ENCODE measurements at regions not wholly inside any gene's neighbourhood (a gene's known extent, or its start where the extent isn't known, plus 50 kb on each side); places are given as distances from the start of the nearest gene placed in this dataset.

DNA sequence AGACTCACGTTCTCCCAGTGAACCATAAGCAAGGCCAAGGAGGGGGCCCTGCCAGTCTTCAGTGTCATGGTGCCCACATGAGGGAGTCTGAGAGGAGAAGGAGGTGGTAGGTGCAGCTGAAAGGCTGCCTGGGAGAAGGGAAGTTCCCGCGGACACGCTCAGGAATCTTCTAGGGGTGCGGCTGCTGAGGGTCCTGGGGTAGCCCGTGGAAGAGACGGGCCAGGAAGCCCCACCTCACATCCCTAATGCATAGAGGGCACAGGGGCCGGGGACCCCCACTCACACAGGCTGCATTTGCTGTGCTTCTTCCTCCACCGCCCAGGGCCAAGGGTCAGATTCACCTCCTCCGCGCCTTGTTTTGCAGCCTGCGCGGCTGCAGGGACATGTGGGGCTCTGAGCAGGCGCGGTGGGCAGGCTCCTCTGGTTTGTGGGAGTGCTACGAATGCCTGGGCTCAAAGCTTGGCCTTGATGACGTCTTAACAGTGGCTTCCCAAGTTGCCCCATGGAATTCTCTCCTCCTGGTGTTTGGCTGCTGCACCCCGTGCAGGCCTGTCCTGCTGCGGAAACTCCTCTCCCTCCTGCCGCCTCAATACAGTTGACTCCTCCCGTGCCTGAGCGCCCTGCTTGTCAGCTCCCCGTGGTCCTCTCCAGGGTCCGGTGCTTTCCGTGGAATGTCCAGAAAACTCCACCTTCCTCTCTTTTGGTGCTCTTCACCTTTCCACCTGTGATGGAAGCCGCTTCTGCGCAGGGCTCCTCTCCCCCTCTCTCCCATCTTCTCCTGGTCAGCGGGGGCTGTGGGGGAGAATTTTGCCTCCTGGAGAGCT lies 95.7 kb downstream of the VAPA start:
- no peaks in the 10 kb centered on the region for H3K36me3 Mint-ChIP-seq (ENCODE audit: insufficient read depth, unreplicated experiment)
- DNase-seq (ENCODE audit: unreplicated experiment): no peak
- intact Hi-C loops (cut with micrococcal nuclease): no loop called here
- H3K9me3 Mint-ChIP-seq (ENCODE audit: unreplicated experiment): no peaks in the 10 kb centered on the region
- H3K4me1 Mint-ChIP-seq (ENCODE audit: insufficient read depth, unreplicated experiment): no peaks in the 10 kb centered on the region
- BruUV-seq (replicated peaks): no TSS peak
- H3K4me3 Mint-ChIP-seq (ENCODE audit: unreplicated experiment): no peak overlapping the region
- TF ChIP-seq, protein P1, sequence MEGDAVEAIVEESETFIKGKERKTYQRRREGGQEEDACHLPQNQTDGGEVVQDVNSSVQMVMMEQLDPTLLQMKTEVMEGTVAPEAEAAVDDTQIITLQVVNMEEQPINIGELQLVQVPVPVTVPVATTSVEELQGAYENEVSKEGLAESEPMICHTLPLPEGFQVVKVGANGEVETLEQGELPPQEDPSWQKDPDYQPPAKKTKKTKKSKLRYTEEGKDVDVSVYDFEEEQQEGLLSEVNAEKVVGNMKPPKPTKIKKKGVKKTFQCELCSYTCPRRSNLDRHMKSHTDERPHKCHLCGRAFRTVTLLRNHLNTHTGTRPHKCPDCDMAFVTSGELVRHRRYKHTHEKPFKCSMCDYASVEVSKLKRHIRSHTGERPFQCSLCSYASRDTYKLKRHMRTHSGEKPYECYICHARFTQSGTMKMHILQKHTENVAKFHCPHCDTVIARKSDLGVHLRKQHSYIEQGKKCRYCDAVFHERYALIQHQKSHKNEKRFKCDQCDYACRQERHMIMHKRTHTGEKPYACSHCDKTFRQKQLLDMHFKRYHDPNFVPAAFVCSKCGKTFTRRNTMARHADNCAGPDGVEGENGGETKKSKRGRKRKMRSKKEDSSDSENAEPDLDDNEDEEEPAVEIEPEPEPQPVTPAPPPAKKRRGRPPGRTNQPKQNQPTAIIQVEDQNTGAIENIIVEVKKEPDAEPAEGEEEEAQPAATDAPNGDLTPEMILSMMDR (IDR thresholded peaks at IDR 0.05; ENCODE audit: unreplicated experiment): no peak
- H3K27me3 Mint-ChIP-seq (ENCODE audit: insufficient read depth, unreplicated experiment): no peaks in the 10 kb centered on the region
- ChIA-PET CTCF (interaction anchor here (0.6 to 3.1 kb wide), 5 partner anchors 27 to 511 kb away, joined by 3 to 17 read pairs (median 3); no protein-coding TSS in a partner anchor), POLR2A (interaction anchor here (0.9 kb wide), 1 partner anchor 12 kb away, joined by 3 read pairs; no protein-coding TSS in a partner anchor)
- H3K27ac Mint-ChIP-seq (ENCODE audit: low read depth, unreplicated experiment): no peak overlapping the region

DNA sequence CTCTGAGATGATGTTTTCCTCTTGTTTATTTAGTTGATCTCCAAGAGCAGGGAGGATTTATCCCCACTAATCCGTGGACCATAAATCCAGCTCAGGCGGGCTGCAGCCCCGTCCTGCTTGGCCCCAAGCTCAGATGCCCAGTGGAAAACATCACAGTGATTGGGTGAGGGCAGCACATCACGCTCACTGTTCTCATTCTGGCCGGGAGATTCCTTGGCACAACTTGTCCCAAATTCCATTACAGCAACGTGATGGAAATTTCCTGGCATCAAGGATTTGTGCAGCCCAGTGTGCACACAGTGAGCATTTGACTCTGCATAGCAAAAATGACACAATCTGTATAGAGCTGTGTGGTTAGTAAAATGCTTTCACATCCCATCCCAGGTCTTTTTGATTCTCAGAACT lies 96.8 kb downstream of the VAPA start:
- TF ChIP-seq, protein P1 (IDR thresholded peaks at IDR 0.05; ENCODE audit: unreplicated experiment): no peak
- ChIA-PET CTCF (interaction anchor here (1.6 to 3.1 kb wide), 2 partner anchors 508 to 510 kb away, joined by 5 to 17 read pairs; no protein-coding TSS in a partner anchor), POLR2A (no interaction called here)
- no TSS peak for BruUV-seq (replicated peaks)
- H3K9me3 Mint-ChIP-seq (ENCODE audit: unreplicated experiment): no peaks in the 10 kb centered on the region
- intact Hi-C loops (cut with micrococcal nuclease): no loop called here
- H3K36me3 Mint-ChIP-seq (ENCODE audit: insufficient read depth, unreplicated experiment): no peaks in the 10 kb centered on the region
- no peaks in the 10 kb centered on the region for H3K27me3 Mint-ChIP-seq (ENCODE audit: insufficient read depth, unreplicated experiment)
- peaks cover 7% of the 10 kb centered on the region for H3K4me1 Mint-ChIP-seq (ENCODE audit: insufficient read depth, unreplicated experiment)
- peak; percentile 67 for DNase-seq (ENCODE audit: unreplicated experiment)
- H3K4me3 Mint-ChIP-seq (ENCODE audit: unreplicated experiment): no peak overlapping the region
- no peak overlapping the region for H3K27ac Mint-ChIP-seq (ENCODE audit: low read depth, unreplicated experiment)

DNA sequence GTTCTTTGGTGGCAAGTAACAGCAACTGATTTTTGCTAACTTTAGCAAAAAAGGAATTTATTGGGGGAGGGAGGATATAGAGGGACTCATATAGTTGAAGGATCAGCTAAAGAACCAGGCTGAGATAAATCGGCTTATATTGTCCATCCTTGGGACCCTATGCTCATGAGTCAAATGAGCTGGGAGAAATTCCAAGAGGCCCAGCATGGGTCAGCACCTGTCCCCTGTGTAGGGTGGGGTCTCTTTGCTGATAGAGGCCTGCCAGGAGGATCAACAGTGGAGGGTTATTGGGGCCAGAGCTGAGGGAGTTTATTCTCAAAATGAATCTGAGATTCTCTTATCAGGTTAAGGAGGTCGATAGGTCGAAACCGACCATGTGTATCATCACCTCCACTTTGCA lies 97.2 kb downstream of the VAPA start:
- ChIA-PET CTCF (interaction anchor here (1.6 to 3.1 kb wide), 2 partner anchors 508 to 510 kb away, joined by 5 to 17 read pairs; no protein-coding TSS in a partner anchor), POLR2A (no interaction called here)
- BruUV-seq (replicated peaks): no TSS peak
- no peaks in the 10 kb centered on the region for H3K36me3 Mint-ChIP-seq (ENCODE audit: insufficient read depth, unreplicated experiment)
- intact Hi-C loops (cut with micrococcal nuclease): no loop called here
- H3K4me1 Mint-ChIP-seq (ENCODE audit: insufficient read depth, unreplicated experiment): peaks cover 12% of the 10 kb centered on the region
- no peak overlapping the region for H3K4me3 Mint-ChIP-seq (ENCODE audit: unreplicated experiment)
- DNase-seq (ENCODE audit: unreplicated experiment): no peak
- TF ChIP-seq, protein P1 (IDR thresholded peaks at IDR 0.05; ENCODE audit: unreplicated experiment): no peak
- H3K9me3 Mint-ChIP-seq (ENCODE audit: unreplicated experiment): no peaks in the 10 kb centered on the region
- H3K27ac Mint-ChIP-seq (ENCODE audit: low read depth, unreplicated experiment): no peak overlapping the region
- no peaks in the 10 kb centered on the region for H3K27me3 Mint-ChIP-seq (ENCODE audit: insufficient read depth, unreplicated experiment)

DNA sequence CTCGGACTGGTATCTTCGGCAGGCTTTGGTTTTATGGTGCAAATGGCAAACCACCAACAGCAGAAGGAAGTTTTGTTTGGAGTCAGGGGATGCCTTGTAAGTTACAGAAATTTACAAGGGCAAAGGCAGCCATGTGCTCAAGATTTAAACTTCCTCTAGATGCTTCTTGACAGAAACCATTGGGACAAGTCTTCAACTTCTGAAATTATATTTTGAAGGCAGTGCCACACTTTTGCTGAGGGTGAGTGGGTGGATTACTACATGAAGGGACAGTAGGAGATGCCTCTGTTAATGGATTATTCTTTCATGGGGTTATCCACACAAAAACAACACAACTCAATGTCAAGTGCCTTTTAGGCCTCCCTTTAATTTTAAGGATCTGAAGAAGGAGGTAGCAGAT lies 97.9 kb downstream of the VAPA start:
- H3K9me3 Mint-ChIP-seq (ENCODE audit: unreplicated experiment): no peaks in the 10 kb centered on the region
- ChIA-PET POLR2A (no interaction called here), CTCF (interaction anchor here (3.1 kb wide), 1 partner anchor 507 kb away, joined by 17 read pairs; no protein-coding TSS in a partner anchor)
- no peaks in the 10 kb centered on the region for H3K27me3 Mint-ChIP-seq (ENCODE audit: insufficient read depth, unreplicated experiment)
- no peak overlapping the region for H3K4me3 Mint-ChIP-seq (ENCODE audit: unreplicated experiment)
- DNase-seq (ENCODE audit: unreplicated experiment): no peak
- peaks cover 19% of the 10 kb centered on the region for H3K4me1 Mint-ChIP-seq (ENCODE audit: insufficient read depth, unreplicated experiment)
- no peaks in the 10 kb centered on the region for H3K36me3 Mint-ChIP-seq (ENCODE audit: insufficient read depth, unreplicated experiment)
- intact Hi-C loops (cut with micrococcal nuclease): no loop called here
- TF ChIP-seq, protein P1 (IDR thresholded peaks at IDR 0.05; ENCODE audit: unreplicated experiment): no peak
- no TSS peak for BruUV-seq (replicated peaks)
- H3K27ac Mint-ChIP-seq (ENCODE audit: low read depth, unreplicated experiment): no peak overlapping the region
